HG02943 (cell line): ENCODE measurements at regions not wholly inside any gene's neighbourhood (a gene's known extent, or its start where the extent isn't known, plus 50 kb on each side); places are given as distances from the start of the nearest gene placed in this dataset.

Experiments used
- ATAC-seq: cut with Tn5 transposase; IDR thresholded peaks from one replicate; pipeline ENCODE4 v1.9.1; 2021; ENCODE audit warnings: mild to moderate bottlenecking, low read depth, moderate library complexity; ENCODE audit not compliant: unreplicated experiment

DNA sequence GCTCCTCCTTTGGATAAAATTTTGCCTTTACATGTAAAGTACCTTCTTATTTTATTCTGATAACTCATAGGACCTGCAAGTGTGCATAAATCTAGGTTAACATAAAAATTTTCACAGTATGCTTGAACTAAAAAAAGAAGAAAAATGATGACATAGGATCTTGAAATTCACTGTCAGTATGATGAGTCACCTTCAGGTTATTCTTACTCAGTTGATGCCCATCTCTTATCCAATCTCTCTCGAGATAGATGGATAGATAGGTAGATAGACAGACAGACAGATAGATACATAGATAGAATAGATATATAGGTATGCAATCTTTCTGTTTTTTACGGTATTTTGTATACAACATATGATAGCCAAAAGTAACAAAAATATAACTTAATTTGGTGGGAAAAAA, 485.5 kb downstream of the NAF1 start:
- ATAC-seq, result no peak

- no peak for ATAC-seq
These were observed 491.0 kb downstream of the NAF1 start for GRCh38 chr4:162675661-162676060.

DNA sequence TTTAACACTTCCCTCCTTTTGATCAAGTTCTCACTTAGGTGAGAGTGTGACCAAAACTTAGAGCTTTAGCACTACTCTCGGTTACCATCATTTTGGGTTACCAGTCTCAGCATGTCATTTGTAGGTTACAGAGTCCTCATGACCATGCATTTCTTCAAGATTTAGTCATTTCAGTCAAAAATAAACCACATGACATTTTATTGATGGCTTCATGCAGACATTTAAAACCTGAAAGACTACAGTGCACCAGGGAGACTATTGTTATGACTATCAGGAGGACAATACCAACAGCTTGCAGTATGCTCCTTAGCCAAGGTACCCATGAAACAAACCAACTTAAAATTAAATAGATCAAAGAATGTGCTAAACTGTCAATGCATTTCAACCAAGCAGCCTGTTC, 498.1 kb upstream of the FSTL5 start:
- ATAC-seq, result no peak

DNA sequence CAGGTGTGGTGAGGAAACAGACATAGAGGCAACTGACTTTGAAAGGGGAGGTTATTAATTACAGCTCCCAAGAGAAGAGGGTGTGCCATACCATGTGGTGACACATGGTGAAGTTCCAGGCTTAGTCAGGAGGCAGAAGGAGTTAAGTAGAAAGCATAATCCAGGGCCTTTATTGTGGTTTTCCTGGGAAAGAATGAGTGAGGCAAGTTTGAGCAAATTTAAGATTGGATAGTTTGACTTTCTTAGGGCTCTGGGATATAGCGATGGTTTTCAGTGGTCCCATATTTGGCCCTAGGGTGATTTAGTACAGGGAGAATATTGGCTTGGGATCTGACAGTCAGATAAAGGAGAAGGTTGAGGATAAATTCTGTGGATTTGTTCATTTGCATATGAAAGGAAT, 495.9 kb upstream of the FSTL5 start:
- ATAC-seq, result no peak

GRCh38 chr4:162657966-162658365, 494.2 kb upstream of the FSTL5 start:
- no peak for ATAC-seq

DNA sequence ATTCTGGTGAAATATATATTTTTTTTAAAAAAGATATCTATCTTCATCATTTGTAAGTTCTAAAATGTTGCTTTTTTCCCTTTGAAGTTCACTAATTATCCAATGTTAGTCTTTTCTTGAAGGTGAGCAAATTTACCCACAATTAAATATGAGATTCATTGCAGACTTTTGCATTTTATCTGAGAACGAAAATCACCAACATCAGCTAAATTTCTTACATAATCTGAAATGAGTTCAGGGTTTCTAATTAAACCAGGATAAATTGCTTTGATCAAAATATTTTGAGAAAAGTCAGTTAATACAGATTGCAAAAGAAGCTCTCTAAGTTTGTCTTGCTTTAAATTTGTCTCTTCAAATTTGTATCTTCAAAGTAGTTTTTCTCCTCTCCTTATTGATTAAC, 486.4 kb upstream of the FSTL5 start:
- no peak for ATAC-seq

DNA sequence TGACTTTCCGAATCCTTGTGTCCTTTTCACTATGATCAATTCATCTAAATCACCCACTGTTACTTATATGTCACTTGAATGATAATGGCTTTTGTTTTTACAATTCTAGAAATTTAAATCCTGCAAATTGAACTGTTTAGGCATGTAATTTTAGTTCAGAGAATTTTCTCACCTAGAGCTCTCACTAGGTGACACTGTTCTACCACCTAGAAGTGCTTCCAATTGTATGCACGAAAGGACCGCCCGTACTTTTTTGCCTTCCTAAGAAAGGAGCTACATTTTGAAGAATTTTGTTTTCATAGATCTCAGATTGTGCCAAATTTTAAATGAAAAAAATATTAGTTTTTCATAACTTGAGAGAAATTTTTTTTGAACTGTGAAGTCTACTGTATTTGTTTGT, 481.6 kb upstream of the FSTL5 start:
- ATAC-seq, result no peak

- ATAC-seq, result no peak
These were observed 480.5 kb upstream of the FSTL5 start for GRCh38 chr4:162644346-162644745.

- ATAC-seq, result no peak
These were observed 476.4 kb upstream of the FSTL5 start for GRCh38 chr4:162640152-162640551.

- no peak for ATAC-seq
These were observed 470.6 kb upstream of the FSTL5 start for GRCh38 chr4:162634390-162634789.

DNA sequence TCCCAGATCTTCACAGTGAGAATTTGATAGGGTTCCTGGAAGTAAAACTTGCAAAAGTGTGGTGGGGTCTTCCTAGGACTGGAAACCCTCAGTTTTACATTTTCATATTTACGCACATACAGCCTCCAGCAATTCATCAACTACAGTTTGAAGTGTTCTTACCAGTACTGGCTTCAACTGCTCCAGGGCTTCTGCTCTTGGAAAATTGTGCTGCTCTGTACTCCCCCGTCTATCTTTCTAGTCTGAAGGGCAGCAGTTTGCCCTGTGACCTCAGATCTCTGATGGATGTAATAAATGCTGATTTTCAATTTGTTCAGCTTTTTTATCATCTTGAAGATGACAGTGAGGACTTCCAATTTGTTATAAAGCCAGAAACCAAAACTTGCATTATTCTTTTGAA, 458.9 kb upstream of the FSTL5 start:
- ATAC-seq, result no peak

GRCh38 chr4:162610116-162610515, 446.3 kb upstream of the FSTL5 start:
- no peak for ATAC-seq

GRCh38 chr4:162586266-162586665, 422.5 kb upstream of the FSTL5 start:
- no peak for ATAC-seq

GRCh38 chr4:162582180-162582579, 418.4 kb upstream of the FSTL5 start:
- ATAC-seq, result no peak

DNA sequence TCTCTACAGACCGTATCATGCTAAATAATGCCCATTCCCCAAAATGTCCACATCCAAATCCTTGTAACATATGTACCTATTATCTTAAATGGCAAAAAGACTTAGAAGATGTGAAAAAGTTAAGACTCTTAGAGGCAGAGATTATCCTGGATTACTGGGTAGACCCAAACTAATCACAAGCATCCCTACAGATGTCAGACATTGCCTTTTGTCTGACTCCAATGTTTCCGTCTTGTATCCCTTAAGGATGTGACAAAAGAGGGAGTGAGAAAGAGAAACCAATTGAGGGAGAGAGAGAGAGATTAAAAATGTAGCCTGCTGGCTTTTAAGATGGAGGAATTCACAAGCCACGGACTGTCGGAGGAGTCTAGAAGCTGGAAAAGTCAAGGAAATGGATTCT, 401.9 kb upstream of the FSTL5 start:
- ATAC-seq, result no peak

DNA sequence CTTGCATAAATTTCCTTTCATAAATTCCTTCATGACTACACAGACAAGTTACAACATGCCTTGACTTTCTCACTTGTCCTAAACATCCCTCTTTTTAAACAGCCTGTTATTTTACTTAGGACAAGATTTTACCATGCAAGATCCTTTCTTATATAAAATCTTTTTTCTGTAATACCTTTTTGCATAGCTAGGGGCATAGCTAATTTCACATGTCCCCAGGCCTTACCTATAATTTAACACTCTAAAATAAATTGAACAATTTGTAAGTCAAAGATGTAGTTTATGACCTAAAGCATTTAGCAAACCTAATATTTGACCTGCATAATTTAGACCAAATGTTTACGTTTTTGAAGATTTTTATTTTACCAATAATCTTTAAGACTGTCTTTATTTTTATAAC, 396.3 kb upstream of the FSTL5 start:
- no peak for ATAC-seq

DNA sequence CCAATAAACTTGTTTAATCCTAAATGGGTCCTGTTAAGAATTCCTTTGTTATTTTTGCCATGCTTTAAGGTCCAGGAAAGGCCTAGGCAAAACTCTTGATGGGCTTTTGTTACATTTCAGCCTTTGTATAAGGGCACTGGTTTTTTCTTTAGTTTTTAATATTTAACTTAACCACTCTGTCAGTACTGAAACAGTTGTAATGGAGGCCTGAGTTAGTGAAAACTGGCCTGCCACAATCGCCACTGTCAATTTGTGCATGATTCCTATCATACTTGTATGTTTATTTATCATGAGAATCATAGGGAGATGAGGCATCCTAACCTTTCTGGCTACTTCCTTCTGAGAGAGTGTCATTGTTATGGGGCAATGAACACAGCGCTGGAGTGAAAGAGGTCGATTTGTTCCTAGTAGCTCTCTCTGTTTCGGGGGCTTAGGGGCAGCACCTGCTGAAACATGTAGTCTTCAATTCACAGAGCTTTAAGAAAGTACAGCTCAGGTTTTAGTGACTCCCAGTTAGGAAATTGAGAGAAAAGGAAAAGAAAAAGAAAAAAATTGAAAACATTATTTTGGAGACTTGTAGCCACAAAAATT, 393.8 kb upstream of the FSTL5 start:
- ATAC-seq, result peak; percentile 68

- no peak for ATAC-seq
These were observed 371.3 kb upstream of the FSTL5 start for GRCh38 chr4:162535121-162535520.

DNA sequence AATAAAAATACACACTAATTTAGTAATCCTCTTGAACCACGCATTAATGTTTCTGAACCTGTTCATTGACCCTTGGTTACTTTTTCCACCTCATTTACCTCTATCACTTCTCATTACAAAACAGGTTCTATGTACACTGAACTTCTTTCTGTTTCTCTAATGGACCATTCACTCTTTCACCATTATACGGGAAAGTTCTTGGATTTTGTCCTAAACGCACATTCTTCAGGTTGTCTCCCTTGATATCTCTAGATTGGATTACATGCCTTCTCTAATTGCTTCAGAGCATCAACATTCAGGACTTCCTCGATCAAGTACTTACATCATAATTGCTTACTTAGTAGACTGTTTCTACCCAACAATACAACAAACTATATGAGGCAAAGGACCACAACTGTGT, 359.4 kb upstream of the FSTL5 start:
- no peak for ATAC-seq

DNA sequence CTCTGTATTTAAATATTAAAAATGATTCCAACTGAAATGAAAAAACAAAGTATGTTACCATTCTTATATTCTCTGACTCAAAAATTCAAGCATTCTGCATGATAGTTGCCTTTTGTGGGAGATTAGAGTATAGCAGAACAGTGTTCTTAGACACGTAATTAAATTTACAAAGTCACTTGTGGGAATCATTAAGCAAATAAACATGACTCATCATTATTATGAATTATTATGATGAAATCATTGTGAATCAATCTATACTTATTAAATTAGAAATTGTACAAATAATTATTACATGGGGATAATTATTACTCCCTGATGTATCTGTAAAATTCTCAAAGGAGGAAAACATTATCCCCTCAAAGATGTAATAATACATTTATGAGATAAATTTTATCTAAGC, 358.9 kb upstream of the FSTL5 start:
- no peak for ATAC-seq

GRCh38 chr4:162510937-162511336, 347.1 kb upstream of the FSTL5 start:
- ATAC-seq, result no peak

- ATAC-seq, result no peak
These were observed 346.3 kb upstream of the FSTL5 start for GRCh38 chr4:162510115-162510514.

- no peak for ATAC-seq
These were observed 345.5 kb upstream of the FSTL5 start for GRCh38 chr4:162509333-162509732.
